ENCODE measurements at regions not wholly inside any gene's neighbourhood (a gene's known extent, or its start where the extent isn't known, plus 50 kb on each side); places are given as distances from the start of the nearest gene placed in this dataset.

DNA sequence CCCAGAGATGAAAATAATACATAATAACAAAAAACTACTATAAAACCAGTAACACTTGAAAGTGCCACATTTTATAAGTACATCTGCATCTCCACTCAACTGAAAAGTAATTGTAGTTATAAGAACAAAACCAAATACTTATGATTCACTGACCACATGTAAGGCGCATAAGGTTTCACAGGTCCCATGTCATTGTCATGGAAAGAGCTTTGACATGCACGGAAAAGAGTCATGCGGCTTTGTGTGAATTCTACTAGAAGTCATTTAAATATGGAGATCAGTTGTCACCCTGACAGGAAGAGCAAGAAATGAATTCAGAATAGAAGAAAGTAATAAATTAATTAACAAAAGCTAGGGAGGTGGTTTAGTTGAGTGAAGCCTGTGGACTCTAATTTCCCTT lies 459.1 kb downstream of the CDH2 start:
- H3K4me3 ChIP-seq (ENCODE audit: low read length) = no peak overlapping the region
- DNase-seq (ENCODE audit: low read depth) = no peak
- no peak for TF ChIP-seq CTCF (conservative IDR thresholded peaks at IDR 0.05; ENCODE audit: low read depth, low read length)

DNA sequence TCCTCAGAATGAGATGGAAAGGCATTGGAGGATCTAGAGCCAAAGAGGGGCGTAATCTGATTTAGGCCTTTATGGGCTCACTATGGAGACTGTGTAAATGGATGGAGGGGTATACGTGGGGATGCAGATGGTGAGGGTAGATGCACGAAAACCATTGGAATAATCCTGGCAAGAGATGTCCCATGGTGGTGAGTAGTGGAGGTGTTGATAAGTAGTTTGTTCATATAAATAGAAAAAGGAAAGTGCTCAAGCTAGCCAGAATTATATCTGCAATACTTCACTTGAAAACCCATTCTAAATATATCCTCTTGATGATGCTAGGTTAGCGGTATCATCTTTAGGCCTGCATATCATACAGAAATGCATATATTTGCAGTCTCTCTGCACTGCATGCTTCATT lies 459.7 kb downstream of the CDH2 start:
- TF ChIP-seq CTCF (conservative IDR thresholded peaks at IDR 0.05; ENCODE audit: low read depth, low read length) = no peak
- DNase-seq (ENCODE audit: low read depth) = no peak
- H3K4me3 ChIP-seq (ENCODE audit: low read length) = no peak overlapping the region

GRCh38 chr18:27715751-27716150 lies 461.2 kb downstream of the CDH2 start:
- no peak for TF ChIP-seq CTCF (conservative IDR thresholded peaks at IDR 0.05; ENCODE audit: low read depth, low read length)
- H3K4me3 ChIP-seq (ENCODE audit: low read length) = no peak overlapping the region
- DNase-seq (ENCODE audit: low read depth) = no peak

DNA sequence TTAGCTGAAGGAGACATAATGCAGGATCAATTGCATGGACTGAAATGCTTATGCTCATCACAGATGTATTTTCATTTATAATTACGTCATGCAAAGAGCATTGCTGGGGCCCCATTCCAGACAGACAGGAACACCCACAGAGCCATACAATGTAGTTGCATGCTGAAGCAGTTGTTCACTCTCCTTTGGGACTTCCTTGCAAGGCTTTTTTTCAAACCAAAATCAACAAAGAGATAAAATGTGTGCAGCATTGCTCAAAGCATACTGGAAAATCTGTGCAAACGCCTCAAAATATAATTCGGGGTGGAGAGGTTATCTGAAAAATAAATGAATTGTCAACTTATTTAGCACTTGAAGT lies 463.2 kb downstream of the CDH2 start:
- no peak overlapping the region for H3K4me3 ChIP-seq (ENCODE audit: low read length)
- no peak for DNase-seq (ENCODE audit: low read depth)
- TF ChIP-seq CTCF (conservative IDR thresholded peaks at IDR 0.05; ENCODE audit: low read depth, low read length) = no peak

DNA sequence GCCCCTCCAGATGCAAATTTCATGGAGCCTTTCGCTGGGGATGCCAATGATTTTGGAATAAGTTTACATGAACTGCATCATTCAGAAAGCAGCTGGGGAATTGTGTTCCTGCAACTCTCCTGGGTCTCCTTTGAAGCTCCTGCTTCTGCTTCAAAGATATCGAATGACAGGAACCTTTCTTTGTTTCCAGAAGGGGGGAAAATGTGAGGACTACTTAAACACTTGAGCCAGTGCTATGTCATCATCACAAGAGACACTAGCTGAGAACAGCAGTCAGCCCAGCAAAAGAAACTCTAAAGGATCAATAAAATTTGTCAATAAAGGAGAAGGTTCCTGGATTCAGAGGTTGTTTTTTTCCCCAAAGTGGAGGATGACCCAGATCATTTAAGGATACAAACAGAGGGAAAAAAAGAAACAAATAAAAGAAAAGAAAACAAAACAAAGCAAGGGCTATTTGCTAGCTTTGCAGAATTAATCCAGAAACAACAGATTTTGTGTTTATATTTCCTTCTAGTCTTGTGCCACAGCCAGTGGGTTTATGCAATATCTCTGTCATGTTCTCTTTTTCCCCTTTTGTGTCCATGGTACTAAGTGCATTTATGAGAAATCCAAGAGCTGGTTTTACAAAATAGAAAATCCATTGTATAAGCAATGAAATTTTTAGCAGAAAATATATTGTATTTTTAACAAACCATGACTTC lies 463.7 kb downstream of the CDH2 start:
- TF ChIP-seq CTCF (conservative IDR thresholded peaks at IDR 0.05; ENCODE audit: low read depth, low read length) = no peak
- no peak for DNase-seq (ENCODE audit: low read depth)
- no peak overlapping the region for H3K4me3 ChIP-seq (ENCODE audit: low read length)

DNA sequence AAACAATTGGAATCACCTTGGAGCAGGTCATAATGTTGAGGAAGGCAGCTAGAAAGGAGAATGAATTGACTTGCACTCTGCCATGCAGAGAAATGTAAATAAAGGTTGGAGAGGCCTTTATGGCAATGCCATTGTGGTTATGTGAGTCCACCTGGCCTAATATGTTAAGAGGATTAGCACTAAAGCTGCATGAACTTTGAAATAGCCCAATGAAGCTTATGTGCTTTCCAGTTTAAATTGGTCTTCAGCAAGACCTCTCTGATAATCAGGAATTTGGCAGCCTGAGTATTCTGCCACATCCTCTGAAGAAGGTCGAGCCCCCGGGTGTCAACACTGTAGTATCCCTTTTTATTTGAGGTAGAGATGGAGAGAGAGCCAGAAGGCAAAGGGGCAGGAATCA lies 464.9 kb downstream of the CDH2 start:
- H3K4me3 ChIP-seq (ENCODE audit: low read length) = no peak overlapping the region
- TF ChIP-seq CTCF (conservative IDR thresholded peaks at IDR 0.05; ENCODE audit: low read depth, low read length) = no peak
- DNase-seq (ENCODE audit: low read depth) = peak; percentile 79

- H3K4me3 ChIP-seq (ENCODE audit: low read length) = no peak overlapping the region
- no peak for TF ChIP-seq CTCF (conservative IDR thresholded peaks at IDR 0.05; ENCODE audit: low read depth, low read length)
- DNase-seq (ENCODE audit: low read depth) = no peak
Observed at GRCh38 chr18:27711382-27711781, 465.5 kb downstream of the CDH2 start.

Data from retinal pigment epithelial cell (primary cell).